Ovary (tissue), 7 donors: ENCODE measurements at regions not wholly inside any gene's neighbourhood (a gene's known extent, or its start where the extent isn't known, plus 50 kb on each side); places are given as distances from the start of the nearest gene placed in this dataset.

Experiments used
- DNase-seq, 5 donors: peaks; one replicate each; pipeline ENCODE4 v3.0.0-alpha.2; 2019 to 2020
- H3K27ac ChIP-seq, 2 donors: fragments of 200-600 bp; one replicate each; pipeline versions ENCODE4 v1.5.1 to v1.8.0; 2019 to 2022
- H3K27me3 ChIP-seq: fragments of 200-600 bp; one replicate; pipeline ENCODE4 v1.8.0; 2022
- H3K36me3 ChIP-seq: fragments of 200-600 bp; sonication (generic); one replicate; pipeline ENCODE4 v1.5.1; 2019
- H3K4me1 ChIP-seq: one replicate; pipeline ENCODE4 v1.8.1; 2013; ENCODE audit warnings: mild to moderate bottlenecking, moderate library complexity; ENCODE audit not compliant: insufficient read depth
- H3K4me3 ChIP-seq: fragments of 200-600 bp; sonication (generic); one replicate; pipeline ENCODE4 v1.5.1; 2017
- H3K9me3 ChIP-seq, 2 donors: fragments of 200-600 bp in 1 of 2; sonication (generic) in 1 of 2; one replicate each; pipeline versions ENCODE4 v1.5.1 to v1.8.1; 2013 to 2019; ENCODE audit warnings: mild to moderate bottlenecking in 1 of 2, moderate library complexity in 1 of 2
- EP300 ChIP-seq: sonication (generic); formaldehyde crosslinking; IDR thresholded peaks from one replicate; pipeline ENCODE4 v1.6.1; 2017; ENCODE audit warnings: antibody characterized with exemption
- POLR2A ChIP-seq: fragments of 450-650 bp; IDR thresholded peaks from one replicate; pipeline ENCODE4 v1.6.1; 2017; ENCODE audit warnings: antibody characterized with exemption, mild to moderate bottlenecking, moderate library complexity
- WGBS, 3 donors: extraction: QIAGEN DNeasy Blood & Tissue Kit in 1 of 3; methylation state at CpG; one replicate each; pipeline versions ENCODE4 v1.1.5 to v1.1.7; 2013 to 2017; 5-methylcytosine and 5-hydroxymethylcytosine counted together
- intact Hi-C, 4 donors: fragments of 100-400 bp; cut with DNase I; formaldehyde crosslinking; loops; one replicate each; pipeline versions ENCODE4 v1.11.0 to v1.15.1; 2022 to 2023
- TF ChIP-seq, protein P1 (sequence below), 3 donors: fragments of 450-650 bp in 2 of 3; fragments of 200-600 bp in 1 of 3; IDR thresholded peaks; one replicate each; pipeline versions ENCODE4 v1.5.1 to v1.8.0; 2016 to 2022; ENCODE audit warnings: antibody characterized with exemption in 3 of 3, mild to moderate bottlenecking in 1 of 3
- donor health status: DM: no; HTN: no; CAD: no; lungs with moderate emphysema.
- donor health status: DM: no; HTN: no; CAD: no.
- donor health status: Bipolar disorder and iron deficiency.
- donor health status: DM: no; HTN: no; CAD: no.
- donor health status: DM: yes; HTN: yes; CAD: no.

DNA sequence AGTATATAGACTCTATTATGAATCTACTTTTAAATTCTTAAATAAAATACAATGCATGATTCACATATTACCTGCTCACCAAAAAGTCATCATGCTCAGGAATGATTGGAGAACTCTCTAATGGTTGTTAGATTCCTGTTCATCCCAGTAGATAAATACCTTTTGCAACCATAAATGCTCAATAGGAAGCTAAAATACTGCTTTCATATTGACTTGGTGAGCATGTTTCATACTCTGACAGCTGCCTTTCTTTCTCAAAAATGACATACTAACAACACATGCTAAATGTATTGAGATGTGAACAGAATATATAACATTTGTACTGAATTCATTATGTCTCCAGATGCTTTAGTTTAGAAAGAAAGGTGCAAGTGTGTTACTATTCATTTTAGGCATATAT lies 79.6 kb upstream of the SLCO6A1 start:
- no peaks in the 10 kb centered on the region for H3K36me3 ChIP-seq
- no peaks in the 10 kb centered on the region for H3K9me3 ChIP-seq
- DNase-seq = no peak
- intact Hi-C loops = no loop called here
- TF ChIP-seq EP300 (no peak), POLR2A (no peak)
- TF ChIP-seq, protein P1, sequence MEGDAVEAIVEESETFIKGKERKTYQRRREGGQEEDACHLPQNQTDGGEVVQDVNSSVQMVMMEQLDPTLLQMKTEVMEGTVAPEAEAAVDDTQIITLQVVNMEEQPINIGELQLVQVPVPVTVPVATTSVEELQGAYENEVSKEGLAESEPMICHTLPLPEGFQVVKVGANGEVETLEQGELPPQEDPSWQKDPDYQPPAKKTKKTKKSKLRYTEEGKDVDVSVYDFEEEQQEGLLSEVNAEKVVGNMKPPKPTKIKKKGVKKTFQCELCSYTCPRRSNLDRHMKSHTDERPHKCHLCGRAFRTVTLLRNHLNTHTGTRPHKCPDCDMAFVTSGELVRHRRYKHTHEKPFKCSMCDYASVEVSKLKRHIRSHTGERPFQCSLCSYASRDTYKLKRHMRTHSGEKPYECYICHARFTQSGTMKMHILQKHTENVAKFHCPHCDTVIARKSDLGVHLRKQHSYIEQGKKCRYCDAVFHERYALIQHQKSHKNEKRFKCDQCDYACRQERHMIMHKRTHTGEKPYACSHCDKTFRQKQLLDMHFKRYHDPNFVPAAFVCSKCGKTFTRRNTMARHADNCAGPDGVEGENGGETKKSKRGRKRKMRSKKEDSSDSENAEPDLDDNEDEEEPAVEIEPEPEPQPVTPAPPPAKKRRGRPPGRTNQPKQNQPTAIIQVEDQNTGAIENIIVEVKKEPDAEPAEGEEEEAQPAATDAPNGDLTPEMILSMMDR (IDR thresholded peaks at IDR 0.05) = no peak
- no peaks in the 10 kb centered on the region for H3K4me1 ChIP-seq
- no peak overlapping the region for H3K27ac ChIP-seq
- H3K4me3 ChIP-seq = no peak overlapping the region
- H3K27me3 ChIP-seq = no peaks in the 10 kb centered on the region

- intact Hi-C loops = no loop called here
- H3K4me1 ChIP-seq = no peaks in the 10 kb centered on the region
- H3K9me3 ChIP-seq = no peaks in the 10 kb centered on the region
- no peaks in the 10 kb centered on the region for H3K36me3 ChIP-seq
- no peak for DNase-seq
- TF ChIP-seq EP300 (no peak), POLR2A (no peak)
- TF ChIP-seq, protein P1 (IDR thresholded peaks at IDR 0.05) = no peak
- H3K27me3 ChIP-seq = no peaks in the 10 kb centered on the region
- 77 to 85% (median 82%) methylated on average over 1 of the region's 1 CpG for WGBS, 3 donors
- no peak overlapping the region for H3K4me3 ChIP-seq
- H3K27ac ChIP-seq = no peak overlapping the region
Observed at GRCh38 chr5:102579379-102579778, 80.6 kb upstream of the SLCO6A1 start.

GRCh38 chr5:102581011-102581410 lies 82.2 kb upstream of the SLCO6A1 start:
- no peak for DNase-seq
- intact Hi-C loops = loop anchor here in 2 of 4 donors (5.0 to 10.0 kb wide), 2 partner anchors 461 to 464 kb away; no protein-coding TSS in a partner anchor
- TF ChIP-seq EP300 = no peak
- TF ChIP-seq, protein P1 (IDR thresholded peaks at IDR 0.05) = no peak
- no peak for TF ChIP-seq POLR2A
- Histone ChIP-seq H3K9me3 (no peaks in the 10 kb centered on the region), H3K4me3 (no peak overlapping the region), H3K4me1 (no peaks in the 10 kb centered on the region), H3K36me3 (no peaks in the 10 kb centered on the region), H3K27ac (no peak overlapping the region), H3K27me3 (no peaks in the 10 kb centered on the region)

DNA sequence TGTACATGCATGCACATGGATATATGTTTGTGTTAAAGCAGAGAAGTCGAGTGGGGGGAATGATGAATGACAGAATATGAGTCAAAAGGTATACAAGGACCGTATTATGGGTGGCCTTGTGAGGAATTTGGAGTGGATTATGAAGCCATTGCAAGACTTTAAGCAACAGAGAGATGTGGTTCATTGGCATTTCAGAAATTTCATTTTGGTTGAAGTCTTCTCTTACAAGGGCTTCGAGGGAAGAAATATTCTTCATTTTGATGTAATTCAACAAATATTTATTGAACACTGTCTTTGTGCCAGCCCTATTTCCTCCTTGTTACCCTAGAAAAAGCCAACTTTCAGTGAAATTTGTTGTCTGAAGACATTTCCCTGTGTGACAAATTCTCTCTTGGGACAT lies 83.9 kb upstream of the SLCO6A1 start:
- WGBS, 3 donors = 65 to 71% (median 68%) methylated on average over 3 of the region's 3 CpGs
- no peaks in the 10 kb centered on the region for H3K4me1 ChIP-seq
- H3K9me3 ChIP-seq = no peaks in the 10 kb centered on the region
- intact Hi-C loops = loop anchor here in 2 of 4 donors (5.0 to 10.0 kb wide), 2 partner anchors 460 to 462 kb away; no protein-coding TSS in a partner anchor
- TF ChIP-seq POLR2A (no peak), EP300 (no peak)
- TF ChIP-seq, protein P1 (IDR thresholded peaks at IDR 0.05) = no peak
- no peaks in the 10 kb centered on the region for H3K36me3 ChIP-seq
- no peak overlapping the region for H3K27ac ChIP-seq
- DNase-seq = no peak
- H3K27me3 ChIP-seq = no peaks in the 10 kb centered on the region
- H3K4me3 ChIP-seq = no peak overlapping the region
